Panc1 (cell line): ENCODE measurements at regions not wholly inside any gene's neighbourhood (a gene's known extent, or its start where the extent isn't known, plus 50 kb on each side); places are given as distances from the start of the nearest gene placed in this dataset.
"Not testable (repeated sequence)": the region's sequence is repeated elsewhere in the genome, so short reads cannot be mapped to it uniquely, and the experiment has no call there.

Experiments used
- ATAC-seq: fragments of 200-7000 bp; cut with Tn5 transposase; 2 replicates; pipeline ENCODE4 v1.9.1; 2020; ENCODE audit warnings: mild to moderate bottlenecking, moderate library complexity
- BruUV-seq: library from RNA; stranded (reverse); fragments of 400-500 nt; replicated peaks from 2 replicates; lab custom pipeline; 2021; lab: Mats Ljungman, UMichigan
- CTCF ChIA-PET: fragments of 300-600 bp; sonication (Branson Sonifier 250); formaldehyde crosslinking; loops from one replicate; lab custom pipeline; 2022; ENCODE audit warnings: antibody characterized with exemption; lab: Charles Lee
- POLR2A ChIA-PET: fragments of 300-600 bp; sonication (Branson Sonifier 250); formaldehyde crosslinking; loops from one replicate; lab custom pipeline; 2022; ENCODE audit warnings: antibody characterized with exemption; lab: Charles Lee
- DNase-seq: peaks from one replicate; pipeline ENCODE4 v3.0.0-alpha.2; 2010; ENCODE audit warnings: low read depth, low spot score
- H3K27ac ChIP-seq: 2 replicates; pipeline ENCODE4 v1.5.1; 2011; ENCODE audit warnings: mild to moderate bottlenecking, low read length, inconsistent platforms
- H3K27me3 ChIP-seq: fragments of 200-500 bp; sonication (Bioruptor generic); 2 replicates; pipeline ENCODE4 v1.6.0; 2014; ENCODE audit warnings: low read length, inconsistent platforms; ENCODE audit not compliant: control insufficient read depth, insufficient read depth
- H3K36me3 ChIP-seq: fragments of 200-500 bp; sonication (Bioruptor generic); 2 replicates; pipeline ENCODE4 v1.5.1; 2014; ENCODE audit warnings: inconsistent platforms, mild to moderate bottlenecking, low read length, moderate library complexity; ENCODE audit not compliant: control insufficient read depth, insufficient read depth
- H3K4me1 ChIP-seq: 2 replicates; pipeline ENCODE4 v1.5.1; 2011; ENCODE audit warnings: inconsistent platforms, mild to moderate bottlenecking, low read length, moderate library complexity; ENCODE audit not compliant: control insufficient read depth, insufficient read depth
- H3K4me3 ChIP-seq, 2 experiments: 2 replicates each; pipeline ENCODE4 v1.5.1; 2011 to 2012; ENCODE audit warnings: low read depth in 2 of 2, low read length in 2 of 2, mild to moderate bottlenecking in 2 of 2, inconsistent platforms in 1 of 2, moderate library complexity in 1 of 2
- H3K9me3 ChIP-seq: fragments of 200-500 bp; sonication (Bioruptor generic); 2 replicates; pipeline ENCODE4 v1.5.1; 2014; ENCODE audit warnings: low read depth, mild to moderate bottlenecking, inconsistent platforms, low read length, moderate library complexity; ENCODE audit not compliant: control insufficient read depth, insufficient read depth
- POLR2AphosphoS5 ChIP-seq: IDR thresholded peaks from 2 replicates; pipeline ENCODE4 v1.6.1; 2012; ENCODE audit warnings: mild to moderate bottlenecking, low read depth, low read length, moderate library complexity
- SIN3A ChIP-seq: IDR thresholded peaks from 2 replicates; pipeline ENCODE4 v1.6.1; 2012; ENCODE audit warnings: low read depth, mild to moderate bottlenecking, low read length, moderate library complexity, borderline replicate concordance; ENCODE audit not compliant: insufficient read depth
- TCF7L2 ChIP-seq: IDR thresholded peaks from 2 replicates; pipeline ENCODE4 v1.6.1; 2011; ENCODE audit warnings: mild to moderate bottlenecking, low read depth, low read length, inconsistent platforms
- in situ Hi-C: cut with HindIII; loops from 2 replicates; pipeline ENCODE4 v1.10.0; 2016; ENCODE audit warnings: low sequenced_read_pairs, low pct_unique_long_range_greater_than_20kb
- intact Hi-C: fragments of 100-400 bp; cut with micrococcal nuclease; formaldehyde crosslinking; loops from one replicate; pipeline ENCODE4 v1.10.0; 2022; ENCODE audit not compliant: unreplicated experiment
- TF ChIP-seq, protein P1 (sequence below), 2 experiments: IDR thresholded peaks; 2 replicates each; pipeline ENCODE4 v1.6.1; 2011 to 2012; ENCODE audit warnings: low read depth in 2 of 2, control low read depth in 1 of 2, low read length in 1 of 2, mild to moderate bottlenecking in 1 of 2, moderate library complexity in 1 of 2; ENCODE audit not compliant: insufficient read depth in 1 of 2
- TF ChIP-seq, protein P2 (sequence below): fragments of 450-650 bp; IDR thresholded peaks from 2 replicates; pipeline ENCODE4 v1.5.1; 2017; ENCODE audit warnings: mild to moderate bottlenecking

GRCh38 chr10:61016007-61016406 is 72.0 kb upstream of the RHOBTB1 start:
- in situ Hi-C loops (no loop called here), intact Hi-C loops (no loop called here)
- no peak overlapping the region for H3K4me3 ChIP-seq
- H3K27me3 ChIP-seq = peaks cover 5% of the 10 kb centered on the region; the same call in 1 of the 2 replicates
- DNase-seq (no peak), ATAC-seq (no peak)
- ChIA-PET POLR2A (no interaction called here), CTCF (no interaction called here)
- no peaks in the 10 kb centered on the region for H3K9me3 ChIP-seq
- TF ChIP-seq TCF7L2 (no peak), SIN3A (no peak), POLR2AphosphoS5 (no peak)
- TF ChIP-seq, protein P1, sequence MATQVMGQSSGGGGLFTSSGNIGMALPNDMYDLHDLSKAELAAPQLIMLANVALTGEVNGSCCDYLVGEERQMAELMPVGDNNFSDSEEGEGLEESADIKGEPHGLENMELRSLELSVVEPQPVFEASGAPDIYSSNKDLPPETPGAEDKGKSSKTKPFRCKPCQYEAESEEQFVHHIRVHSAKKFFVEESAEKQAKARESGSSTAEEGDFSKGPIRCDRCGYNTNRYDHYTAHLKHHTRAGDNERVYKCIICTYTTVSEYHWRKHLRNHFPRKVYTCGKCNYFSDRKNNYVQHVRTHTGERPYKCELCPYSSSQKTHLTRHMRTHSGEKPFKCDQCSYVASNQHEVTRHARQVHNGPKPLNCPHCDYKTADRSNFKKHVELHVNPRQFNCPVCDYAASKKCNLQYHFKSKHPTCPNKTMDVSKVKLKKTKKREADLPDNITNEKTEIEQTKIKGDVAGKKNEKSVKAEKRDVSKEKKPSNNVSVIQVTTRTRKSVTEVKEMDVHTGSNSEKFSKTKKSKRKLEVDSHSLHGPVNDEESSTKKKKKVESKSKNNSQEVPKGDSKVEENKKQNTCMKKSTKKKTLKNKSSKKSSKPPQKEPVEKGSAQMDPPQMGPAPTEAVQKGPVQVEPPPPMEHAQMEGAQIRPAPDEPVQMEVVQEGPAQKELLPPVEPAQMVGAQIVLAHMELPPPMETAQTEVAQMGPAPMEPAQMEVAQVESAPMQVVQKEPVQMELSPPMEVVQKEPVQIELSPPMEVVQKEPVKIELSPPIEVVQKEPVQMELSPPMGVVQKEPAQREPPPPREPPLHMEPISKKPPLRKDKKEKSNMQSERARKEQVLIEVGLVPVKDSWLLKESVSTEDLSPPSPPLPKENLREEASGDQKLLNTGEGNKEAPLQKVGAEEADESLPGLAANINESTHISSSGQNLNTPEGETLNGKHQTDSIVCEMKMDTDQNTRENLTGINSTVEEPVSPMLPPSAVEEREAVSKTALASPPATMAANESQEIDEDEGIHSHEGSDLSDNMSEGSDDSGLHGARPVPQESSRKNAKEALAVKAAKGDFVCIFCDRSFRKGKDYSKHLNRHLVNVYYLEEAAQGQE (IDR thresholded peaks at IDR 0.05; ENCODE audit: insufficient read depth in 1 of 2, low read depth in 2 of 2, low read length in 1 of 2) = no peak
- TF ChIP-seq, protein P2, sequence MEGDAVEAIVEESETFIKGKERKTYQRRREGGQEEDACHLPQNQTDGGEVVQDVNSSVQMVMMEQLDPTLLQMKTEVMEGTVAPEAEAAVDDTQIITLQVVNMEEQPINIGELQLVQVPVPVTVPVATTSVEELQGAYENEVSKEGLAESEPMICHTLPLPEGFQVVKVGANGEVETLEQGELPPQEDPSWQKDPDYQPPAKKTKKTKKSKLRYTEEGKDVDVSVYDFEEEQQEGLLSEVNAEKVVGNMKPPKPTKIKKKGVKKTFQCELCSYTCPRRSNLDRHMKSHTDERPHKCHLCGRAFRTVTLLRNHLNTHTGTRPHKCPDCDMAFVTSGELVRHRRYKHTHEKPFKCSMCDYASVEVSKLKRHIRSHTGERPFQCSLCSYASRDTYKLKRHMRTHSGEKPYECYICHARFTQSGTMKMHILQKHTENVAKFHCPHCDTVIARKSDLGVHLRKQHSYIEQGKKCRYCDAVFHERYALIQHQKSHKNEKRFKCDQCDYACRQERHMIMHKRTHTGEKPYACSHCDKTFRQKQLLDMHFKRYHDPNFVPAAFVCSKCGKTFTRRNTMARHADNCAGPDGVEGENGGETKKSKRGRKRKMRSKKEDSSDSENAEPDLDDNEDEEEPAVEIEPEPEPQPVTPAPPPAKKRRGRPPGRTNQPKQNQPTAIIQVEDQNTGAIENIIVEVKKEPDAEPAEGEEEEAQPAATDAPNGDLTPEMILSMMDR = no peak
- no peaks in the 10 kb centered on the region for H3K36me3 ChIP-seq
- H3K27ac ChIP-seq = no peak overlapping the region
- BruUV-seq = no TSS peak
- no peaks in the 10 kb centered on the region for H3K4me1 ChIP-seq

DNA sequence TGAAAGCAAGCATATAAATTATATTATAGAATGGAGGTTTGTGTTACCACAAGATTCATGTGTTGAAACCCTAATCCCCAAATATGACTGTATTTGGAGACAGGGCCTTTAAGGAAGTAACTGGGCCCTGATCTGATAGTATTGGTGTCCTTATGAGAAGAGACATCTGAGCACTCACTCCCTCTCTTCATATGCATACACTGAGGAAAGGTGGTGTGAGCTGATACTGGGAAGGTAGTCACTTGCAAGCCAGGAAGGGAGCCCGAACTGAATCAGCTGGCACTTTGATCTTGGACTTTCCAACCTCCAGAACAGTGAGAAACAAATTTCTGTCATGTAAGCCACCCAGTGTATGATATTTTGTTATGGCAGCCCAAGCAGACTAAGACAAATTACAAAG is 66.9 kb upstream of the RHOBTB1 start:
- CTCF ChIA-PET = no interaction called here
- in situ Hi-C loops (no loop called here), intact Hi-C loops (no loop called here)
- no peaks in the 10 kb centered on the region for H3K36me3 ChIP-seq
- BruUV-seq = no TSS peak
- ATAC-seq = no peak
- H3K27ac ChIP-seq = no peak overlapping the region
- H3K9me3 ChIP-seq = no peaks in the 10 kb centered on the region
- POLR2A ChIA-PET = no interaction called here
- H3K4me1 ChIP-seq = no peaks in the 10 kb centered on the region
- peaks cover under 1% of the 10 kb centered on the region; the same call in 1 of the 2 replicates for H3K27me3 ChIP-seq
- TF ChIP-seq, protein P1 (IDR thresholded peaks at IDR 0.05; ENCODE audit: insufficient read depth in 1 of 2, low read depth in 2 of 2, low read length in 1 of 2) = no peak
- no peak for TF ChIP-seq SIN3A
- TF ChIP-seq TCF7L2 = no peak
- TF ChIP-seq POLR2AphosphoS5 = no peak
- TF ChIP-seq, protein P2 = no peak
- DNase-seq = no peak
- no peak overlapping the region for H3K4me3 ChIP-seq

DNA sequence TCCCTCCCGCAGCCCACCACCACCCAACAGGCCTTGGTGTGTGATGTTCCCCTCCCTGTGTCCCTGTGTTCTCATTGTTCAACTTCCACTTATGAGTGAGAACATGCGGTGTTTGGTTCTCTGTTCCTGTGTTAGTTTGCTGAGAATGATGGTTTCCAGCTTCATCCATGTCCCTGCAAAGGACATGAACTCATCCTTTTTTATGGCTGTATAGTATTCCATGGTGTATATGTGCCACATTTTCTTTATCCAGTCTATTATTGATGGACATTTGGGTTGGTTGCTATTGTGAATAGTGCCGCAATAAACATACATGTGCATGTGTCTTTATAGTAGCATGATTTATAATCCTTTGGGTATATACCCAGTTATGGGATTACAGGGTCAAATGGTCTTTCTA is 59.1 kb upstream of the RHOBTB1 start:
- POLR2A ChIA-PET, BruUV-seq, H3K36me3 ChIP-seq, H3K27ac ChIP-seq, H3K4me1 ChIP-seq, intact Hi-C loops, ATAC-seq, DNase-seq, H3K4me3 ChIP-seq, H3K9me3 ChIP-seq, in situ Hi-C loops, CTCF ChIA-PET: not testable (repeated sequence)
- H3K27me3 ChIP-seq = peaks cover 27% of the 10 kb centered on the region
